MM.1S (cell line): ENCODE measurements at regions not wholly inside any gene's neighbourhood (a gene's known extent, or its start where the extent isn't known, plus 50 kb on each side); places are given as distances from the start of the nearest gene placed in this dataset.

Experiments used
- DNase-seq: peaks from one replicate; pipeline ENCODE4 v3.0.0-alpha.2; 2015
- H2AFZ ChIP-seq: fragments of 300-600 bp; sonication (generic); 2 replicates; pipeline ENCODE4 v1.6.0; 2016; ENCODE audit warnings: antibody characterized with exemption, low read length
- H3F3A ChIP-seq: fragments of 300-600 bp; sonication (generic); 2 replicates; pipeline ENCODE4 v1.6.1; 2016; ENCODE audit warnings: mild to moderate bottlenecking, antibody characterized with exemption, low read length, moderate library complexity, mixed read lengths; ENCODE audit not compliant: insufficient read depth
- H3K27ac ChIP-seq: fragments of 300-600 bp; sonication (generic); 2 replicates; pipeline ENCODE4 v1.5.1; 2016; ENCODE audit warnings: mild to moderate bottlenecking, low read length
- H3K27me3 ChIP-seq: fragments of 300-600 bp; sonication (generic); replicated peaks from 2 replicates; pipeline ENCODE4 v1.6.0; 2016; ENCODE audit warnings: low read length; ENCODE audit not compliant: insufficient read depth
- H3K36me3 ChIP-seq: fragments of 300-600 bp; sonication (generic); replicated peaks from 2 replicates; pipeline ENCODE4 v1.6.1; 2016; ENCODE audit warnings: mild to moderate bottlenecking, low read length, mixed read lengths; ENCODE audit not compliant: insufficient read depth
- H3K4me1 ChIP-seq: fragments of 300-600 bp; sonication (generic); 2 replicates; pipeline ENCODE4 v1.6.1; 2016; ENCODE audit warnings: low read length, mixed read lengths
- H3K4me2 ChIP-seq: fragments of 300-600 bp; sonication (generic); 2 replicates; pipeline ENCODE4 v1.6.0; 2016; ENCODE audit warnings: low read depth, low read length
- H3K4me3 ChIP-seq: fragments of 300-600 bp; sonication (generic); 2 replicates; pipeline ENCODE4 v1.5.1; 2016; ENCODE audit warnings: low read length, mixed read lengths
- H3K79me2 ChIP-seq: fragments of 300-600 bp; sonication (generic); 2 replicates; pipeline ENCODE4 v1.6.1; 2016; ENCODE audit warnings: mixed run types, low read length, mixed read lengths
- H3K9ac ChIP-seq: fragments of 300-600 bp; sonication (generic); 2 replicates; pipeline ENCODE4 v1.6.1; 2016; ENCODE audit warnings: low read length, mixed read lengths
- H3K9me2 ChIP-seq: fragments of 300-600 bp; sonication (generic); replicated peaks from 2 replicates; pipeline ENCODE4 v1.6.1; 2016; ENCODE audit warnings: mild to moderate bottlenecking, low read length, mixed read lengths; ENCODE audit not compliant: insufficient read depth
- H3K9me3 ChIP-seq: fragments of 300-600 bp; sonication (generic); replicated peaks from 2 replicates; pipeline ENCODE4 v1.6.1; 2016; ENCODE audit warnings: mild to moderate bottlenecking, low read length, mixed read lengths; ENCODE audit not compliant: insufficient read depth
- H4K20me1 ChIP-seq: fragments of 300-600 bp; sonication (generic); 2 replicates; pipeline ENCODE4 v1.6.1; 2016; ENCODE audit warnings: mild to moderate bottlenecking, low read length, moderate library complexity, mixed read lengths; ENCODE audit not compliant: insufficient read depth
- CTCF ChIP-seq: fragments of 300-600 bp; sonication (generic); IDR thresholded peaks from 2 replicates; pipeline ENCODE4 v1.5.1; 2016; ENCODE audit warnings: antibody characterized with exemption, low read length, mixed read lengths
- EZH2 ChIP-seq: fragments of 300-600 bp; sonication (generic); optimal IDR thresholded peaks from 2 replicates; pipeline ENCODE3; 2017; ENCODE audit warnings: low read depth, mild to moderate bottlenecking, antibody characterized with exemption, low read length, mixed read lengths
- EZH2phosphoT487 ChIP-seq: fragments of 300-600 bp; sonication (generic); IDR thresholded peaks from 2 replicates; pipeline ENCODE4 v1.6.1; 2018; ENCODE audit warnings: antibody characterized with exemption, low read length

DNA sequence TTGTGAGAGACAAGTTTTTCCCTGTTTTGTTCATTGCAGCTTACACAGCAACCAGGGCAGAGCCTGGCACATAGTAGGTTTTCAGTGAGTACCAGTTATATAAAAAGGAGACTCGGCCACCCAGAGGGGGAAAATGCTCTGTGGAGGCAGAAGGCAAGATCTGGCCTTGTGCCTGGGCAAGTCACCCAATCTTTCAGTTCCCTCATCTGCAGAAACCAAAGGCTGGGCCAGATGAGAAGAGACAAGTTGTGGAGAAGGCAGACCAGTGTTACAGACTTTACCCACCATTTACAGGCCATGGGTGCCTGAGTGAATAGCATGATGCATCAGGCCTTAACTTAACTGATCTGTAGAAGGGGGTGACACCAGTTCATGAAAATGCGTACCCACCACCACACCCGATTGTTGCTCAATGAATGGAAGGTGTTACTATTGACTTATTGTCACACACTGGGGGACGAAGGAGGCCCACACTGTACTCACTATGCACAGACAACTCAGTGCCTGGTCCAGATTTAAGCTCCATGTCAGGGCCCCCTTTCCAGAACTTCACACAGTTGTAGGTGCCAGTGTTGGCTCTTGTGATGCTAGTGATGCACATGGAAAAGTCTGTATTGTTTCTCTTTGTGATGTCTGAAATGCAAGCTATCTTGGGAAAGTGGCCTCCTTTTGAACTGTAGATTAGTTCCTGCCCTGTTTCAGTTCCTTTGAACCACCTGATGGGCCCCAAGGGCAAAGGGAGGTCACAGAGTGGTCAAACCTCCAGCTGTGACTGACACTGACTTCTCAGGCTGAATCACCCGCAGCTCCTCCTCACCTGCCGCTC, 64.3 kb upstream of the SIRPG start:
- no peak for TF ChIP-seq EZH2
- no peak for TF ChIP-seq CTCF
- TF ChIP-seq EZH2phosphoT487, result no peak
- Histone ChIP-seq H3K27me3 (peaks cover 17% of the 10 kb centered on the region), H3F3A (peaks cover 9% of the 10 kb centered on the region), H3K9me2 (no peaks in the 10 kb centered on the region), H3K4me3 (no peak overlapping the region), H3K4me2 (peak overlapping the region; percentile 54), H3K79me2 (no peaks in the 10 kb centered on the region), H2AFZ (no peak overlapping the region), H3K9ac (no peak overlapping the region), H3K9me3 (no peaks in the 10 kb centered on the region), H3K27ac (peak overlapping the region; percentile 17; the same call in 1 of the 2 replicates), H3K36me3 (no peaks in the 10 kb centered on the region), H3K4me1 (peaks cover 22% of the 10 kb centered on the region), H4K20me1 (no peaks in the 10 kb centered on the region)
- peak; percentile 89 for DNase-seq

DNA sequence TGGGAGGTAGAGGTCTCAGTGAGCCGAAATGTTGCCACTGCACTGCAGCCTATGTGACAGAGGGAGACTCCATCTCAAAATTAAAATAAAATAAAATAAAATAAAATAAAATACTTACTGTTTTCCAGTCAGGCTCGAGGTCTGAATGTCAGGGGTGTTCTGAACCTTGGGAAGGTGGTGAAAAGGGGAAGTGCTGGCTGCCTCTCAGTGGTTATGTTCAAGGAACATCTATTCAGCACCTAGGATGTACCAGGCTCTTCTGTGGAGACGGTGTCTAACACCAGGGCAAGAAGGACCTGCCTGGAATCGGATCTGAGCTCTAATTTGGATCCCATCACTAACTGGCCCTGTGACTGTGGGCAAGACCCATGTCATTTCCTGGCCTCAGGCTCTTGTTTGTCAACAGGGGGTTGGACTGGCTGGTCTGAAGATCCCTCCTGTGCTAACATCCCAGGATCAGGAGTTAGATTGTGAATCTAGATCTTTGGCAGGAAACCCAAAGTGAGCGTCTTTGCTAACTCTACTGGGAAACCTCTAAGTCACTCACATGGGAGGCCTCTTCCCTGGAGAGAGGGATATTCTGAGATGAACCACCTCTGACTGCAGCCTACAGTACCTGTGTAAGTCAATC, 63.4 kb upstream of the SIRPG start:
- no peak overlapping the region for H3K9ac ChIP-seq
- no peak for DNase-seq
- TF ChIP-seq EZH2phosphoT487, result no peak
- no peak for TF ChIP-seq EZH2

GRCh38 chr20:1720226-1720625, 62.6 kb upstream of the SIRPG start:
- no peak for DNase-seq
- peaks cover 22% of the 10 kb centered on the region for H3K4me1 ChIP-seq
- H3K36me3 ChIP-seq, result no peaks in the 10 kb centered on the region
- peaks cover 13% of the 10 kb centered on the region for H3K27me3 ChIP-seq
- no peak overlapping the region for H3K27ac ChIP-seq
- no peak overlapping the region for H3K4me2 ChIP-seq
- no peak overlapping the region for H3K9ac ChIP-seq
- H3K4me3 ChIP-seq, result no peak overlapping the region
- H3K9me2 ChIP-seq, result no peaks in the 10 kb centered on the region
- no peaks in the 10 kb centered on the region for H3K79me2 ChIP-seq
- H3K9me3 ChIP-seq, result no peaks in the 10 kb centered on the region
- TF ChIP-seq EZH2 (no peak), EZH2phosphoT487 (no peak), CTCF (no peak)
- H3F3A ChIP-seq, result peaks cover 9% of the 10 kb centered on the region
- no peak overlapping the region for H2AFZ ChIP-seq
- H4K20me1 ChIP-seq, result no peaks in the 10 kb centered on the region

More for the DNA sequence above, 63.4 kb upstream of the SIRPG start:
- peaks cover 17% of the 10 kb centered on the region for H3K27me3 ChIP-seq
- peaks cover 9% of the 10 kb centered on the region for H3F3A ChIP-seq
- H3K9me2 ChIP-seq, result no peaks in the 10 kb centered on the region
- no peaks in the 10 kb centered on the region for H3K79me2 ChIP-seq
- H3K4me3 ChIP-seq, result no peak overlapping the region
- no peak overlapping the region for H3K27ac ChIP-seq
- H3K4me1 ChIP-seq, result peaks cover 22% of the 10 kb centered on the region
- H3K36me3 ChIP-seq, result no peaks in the 10 kb centered on the region
- H4K20me1 ChIP-seq, result no peaks in the 10 kb centered on the region
- peak overlapping the region; percentile 54; the same call in 1 of the 2 replicates for H3K4me2 ChIP-seq
- no peak overlapping the region for H2AFZ ChIP-seq
- H3K9me3 ChIP-seq, result no peaks in the 10 kb centered on the region
